ENCODE measurements at regions not wholly inside any gene's neighbourhood (a gene's known extent, or its start where the extent isn't known, plus 50 kb on each side); places are given as distances from the start of the nearest gene placed in this dataset.

GRCh38 chr14:99116741-99117295 is 155.2 kb downstream of the BCL11B start:
- no peak overlapping the region for H3K4me2 ChIP-seq
- TF ChIP-seq Cebpa-rat (IDR thresholded peaks at IDR 0.05), result no peak
- H3K9me3 ChIP-seq, result peaks cover 4% of the 10 kb centered on the region; the same call in 1 of the 2 replicates
- H3K27ac ChIP-seq, result no peak overlapping the region
- no peaks in the 10 kb centered on the region for H4K20me1 ChIP-seq
- H3K4me3 ChIP-seq, result no peak overlapping the region
- no peaks in the 10 kb centered on the region for H3K36me3 ChIP-seq
- H3K4me1 ChIP-seq, result no peaks in the 10 kb centered on the region
- H3K9ac ChIP-seq, result no peak overlapping the region
- no peaks in the 10 kb centered on the region for H3K27me3 ChIP-seq

- no peak overlapping the region for H3K4me3 ChIP-seq
These were observed 154.3 kb downstream of the BCL11B start for GRCh38 chr14:99117671-99118045.

GRCh38 chr14:99118046-99118721 is 153.8 kb downstream of the BCL11B start:
- no peaks in the 10 kb centered on the region for H3K4me1 ChIP-seq
- H4K20me1 ChIP-seq, result no peaks in the 10 kb centered on the region
- TF ChIP-seq Cebpa-rat (IDR thresholded peaks at IDR 0.05), result no peak
- H3K27ac ChIP-seq, result no peak overlapping the region
- H3K36me3 ChIP-seq, result no peaks in the 10 kb centered on the region
- no peaks in the 10 kb centered on the region for H3K27me3 ChIP-seq
- H3K9ac ChIP-seq, result no peak overlapping the region
- no peak overlapping the region for H3K4me2 ChIP-seq
- no peak overlapping the region for H3K4me3 ChIP-seq
- H3K9me3 ChIP-seq, result peaks cover 4% of the 10 kb centered on the region; the same call in 1 of the 2 replicates

More at GRCh38 chr14:99117671-99118045, 154.3 kb downstream of the BCL11B start:
- H3K4me1 ChIP-seq, result no peaks in the 10 kb centered on the region
- no peaks in the 10 kb centered on the region for H3K27me3 ChIP-seq
- H3K4me2 ChIP-seq, result no peak overlapping the region
- peaks cover 4% of the 10 kb centered on the region; the same call in 1 of the 2 replicates for H3K9me3 ChIP-seq
- H3K27ac ChIP-seq, result no peak overlapping the region
- H3K36me3 ChIP-seq, result no peaks in the 10 kb centered on the region
- no peak overlapping the region for H3K9ac ChIP-seq
- no peaks in the 10 kb centered on the region for H4K20me1 ChIP-seq
- TF ChIP-seq Cebpa-rat (IDR thresholded peaks at IDR 0.05), result no peak

DNA sequence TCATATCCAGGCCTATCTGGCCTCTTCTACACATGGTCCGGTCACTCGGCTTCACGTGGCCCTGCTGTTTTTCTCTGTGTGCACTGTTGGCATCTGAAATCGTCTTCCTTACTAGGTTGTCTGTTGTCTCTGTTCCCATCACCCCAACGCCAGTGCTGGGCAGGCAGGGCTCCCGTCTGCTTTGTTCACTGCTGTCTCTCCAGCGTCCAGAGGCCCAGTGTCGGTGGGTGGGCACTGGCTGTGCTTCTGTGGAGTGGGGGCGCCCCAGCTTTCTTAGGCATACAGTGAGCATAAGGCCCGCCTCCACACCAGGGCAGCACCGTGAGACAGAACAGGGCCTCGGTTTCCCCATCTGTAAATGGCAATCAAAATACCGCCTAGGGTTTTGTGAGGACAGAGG is 153.1 kb downstream of the BCL11B start:
- Histone ChIP-seq H3K27me3 (no peaks in the 10 kb centered on the region), H4K20me1 (no peaks in the 10 kb centered on the region), H3K9me3 (peaks cover 3% of the 10 kb centered on the region; the same call in 1 of the 2 replicates), H3K4me3 (no peak overlapping the region), H3K36me3 (no peaks in the 10 kb centered on the region), H3K9ac (no peak overlapping the region), H3K4me1 (no peaks in the 10 kb centered on the region), H3K27ac (no peak overlapping the region), H3K4me2 (no peak overlapping the region)
- TF ChIP-seq Cebpa-rat (IDR thresholded peaks at IDR 0.05), result no peak

Data from BLaER1 (cell line).